Left lung (tissue), 4 donors: ENCODE measurements at regions not wholly inside any gene's neighbourhood (a gene's known extent, or its start where the extent isn't known, plus 50 kb on each side); places are given as distances from the start of the nearest gene placed in this dataset.

ENCODE experiments used
- ATAC-seq: fragments of 200-7000 bp; cut with Tn5 transposase; one replicate; pipeline ENCODE4 v1.9.1; 2020; ENCODE audit warnings: moderate library complexity
- DNase-seq, 4 donors: peaks; one replicate each; pipeline ENCODE4 v3.0.0-alpha.2; 2013 to 2020
- H3K27ac ChIP-seq, 2 donors: fragments of 200-600 bp; sonication (generic) in 1 of 2; one replicate each; pipeline versions ENCODE4 v1.5.0 to v1.8.0; 2020 to 2021
- H3K27me3 ChIP-seq, 2 donors: fragments of 200-600 bp; sonication (generic) in 1 of 2; one replicate each; pipeline versions ENCODE4 v1.5.0 to v1.8.0; 2020 to 2021
- H3K36me3 ChIP-seq, 2 donors: fragments of 200-600 bp; sonication (generic) in 1 of 2; one replicate each; pipeline versions ENCODE4 v1.5.0 to v1.8.0; 2020 to 2021
- H3K4me1 ChIP-seq, 2 donors: fragments of 200-600 bp; one replicate each; pipeline ENCODE4 v1.8.0; 2021
- H3K4me3 ChIP-seq, 2 donors: fragments of 200-600 bp; sonication (generic) in 1 of 2; one replicate each; pipeline versions ENCODE4 v1.5.0 to v1.8.0; 2020 to 2021; ENCODE audit warnings: mild to moderate bottlenecking in 1 of 2
- H3K9me3 ChIP-seq, 2 donors: fragments of 200-600 bp; sonication (generic) in 1 of 2; one replicate each; pipeline versions ENCODE4 v1.5.0 to v1.8.0; 2020 to 2021
- CTCF ChIP-seq, 2 donors: fragments of 200-600 bp; sonication (generic) in 1 of 2; IDR thresholded peaks; one replicate each; pipeline versions ENCODE4 v1.5.0 to v1.8.0; 2021; ENCODE audit warnings: antibody characterized with exemption in 2 of 2
- intact Hi-C, 2 donors: fragments of 100-400 bp; cut with DNase I; formaldehyde crosslinking; loops; one replicate each; pipeline versions ENCODE4 v1.11.2 to v1.14.2; 2022
- donor health status: DM: no; HTN: yes; CAD: no.
- donor health status: DM: no; HTN: no; CAD: no.

- no peak for DNase-seq
- H3K36me3 ChIP-seq: no peaks in the 10 kb centered on the region
- no peaks in the 10 kb centered on the region for H3K4me1 ChIP-seq
- ATAC-seq: no peak
- no peak overlapping the region for H3K4me3 ChIP-seq
- peaks cover 0 to 21% of the 10 kb centered on the region in 2 donors for H3K9me3 ChIP-seq
- intact Hi-C loops: no loop called here
- H3K27ac ChIP-seq: no peak overlapping the region
- H3K27me3 ChIP-seq: no peaks in the 10 kb centered on the region
- TF ChIP-seq CTCF (IDR thresholded peaks at IDR 0.05): no peak
These were observed 163.0 kb upstream of the HNMT start for GRCh38 chr2:137801228-137801627.

- H3K36me3 ChIP-seq: no peaks in the 10 kb centered on the region
- ATAC-seq: no peak
These were observed 162.2 kb upstream of the HNMT start for GRCh38 chr2:137802038-137802437.

GRCh38 chr2:137806068-137806805 lies 158.0 kb upstream of the HNMT start:
- DNase-seq (no peak), ATAC-seq (no peak)
- no peak for TF ChIP-seq CTCF (IDR thresholded peaks at IDR 0.05)
- Histone ChIP-seq H3K4me3 (no peak overlapping the region), H3K4me1 (no peaks in the 10 kb centered on the region), H3K36me3 (no peaks in the 10 kb centered on the region), H3K9me3 (peaks cover 0 to 16% of the 10 kb centered on the region in 2 donors), H3K27ac (no peak overlapping the region), H3K27me3 (no peaks in the 10 kb centered on the region)
- intact Hi-C loops: no loop called here

More at GRCh38 chr2:137802038-137802437, 162.2 kb upstream of the HNMT start:
- DNase-seq: no peak
- Histone ChIP-seq H3K9me3 (peaks cover 0 to 21% of the 10 kb centered on the region in 2 donors), H3K4me3 (no peak overlapping the region), H3K4me1 (no peaks in the 10 kb centered on the region), H3K27ac (no peak overlapping the region), H3K27me3 (no peaks in the 10 kb centered on the region)
- no peak for TF ChIP-seq CTCF (IDR thresholded peaks at IDR 0.05)
- intact Hi-C loops: no loop called here

GRCh38 chr2:137809252-137809651 lies 155.0 kb upstream of the HNMT start:
- no peaks in the 10 kb centered on the region for H3K4me1 ChIP-seq
- intact Hi-C loops: no loop called here
- ATAC-seq: no peak
- no peaks in the 10 kb centered on the region for H3K36me3 ChIP-seq
- peaks cover 0 to 5% of the 10 kb centered on the region in 2 donors for H3K9me3 ChIP-seq
- no peaks in the 10 kb centered on the region for H3K27me3 ChIP-seq
- TF ChIP-seq CTCF (IDR thresholded peaks at IDR 0.05): no peak
- no peak overlapping the region for H3K27ac ChIP-seq
- no peak for DNase-seq
- no peak overlapping the region for H3K4me3 ChIP-seq

GRCh38 chr2:137809837-137810236 lies 154.4 kb upstream of the HNMT start:
- no peaks in the 10 kb centered on the region for H3K36me3 ChIP-seq
- ATAC-seq (no peak), DNase-seq (no peak)
- no peak overlapping the region for H3K27ac ChIP-seq
- H3K4me1 ChIP-seq: no peaks in the 10 kb centered on the region
- peaks cover 0 to 5% of the 10 kb centered on the region in 2 donors for H3K9me3 ChIP-seq
- intact Hi-C loops: no loop called here
- no peaks in the 10 kb centered on the region for H3K27me3 ChIP-seq
- H3K4me3 ChIP-seq: no peak overlapping the region
- no peak for TF ChIP-seq CTCF (IDR thresholded peaks at IDR 0.05)
